D721Med (cell line): ENCODE measurements at regions not wholly inside any gene's neighbourhood (a gene's known extent, or its start where the extent isn't known, plus 50 kb on each side); places are given as distances from the start of the nearest gene placed in this dataset.

Experiments used
- DNase-seq: peaks from one replicate; pipeline ENCODE4 v3.0.0; 2011; ENCODE audit warnings: low spot score; ENCODE audit not compliant: insufficient read length
- FAIRE-seq: peaks from 2 replicates; lab custom pipeline; 2011; peaks lifted over from hg19 to GRCh38; lab: Jason Lieb, UNC
- TF ChIP-seq, protein P1 (sequence below): IDR thresholded peaks from 2 replicates; pipeline ENCODE4 v1.5.1; 2012; ENCODE audit warnings: mild to moderate bottlenecking, control low read depth; ENCODE audit not compliant: insufficient read depth; ENCODE audit errors: missing control alignments

DNA sequence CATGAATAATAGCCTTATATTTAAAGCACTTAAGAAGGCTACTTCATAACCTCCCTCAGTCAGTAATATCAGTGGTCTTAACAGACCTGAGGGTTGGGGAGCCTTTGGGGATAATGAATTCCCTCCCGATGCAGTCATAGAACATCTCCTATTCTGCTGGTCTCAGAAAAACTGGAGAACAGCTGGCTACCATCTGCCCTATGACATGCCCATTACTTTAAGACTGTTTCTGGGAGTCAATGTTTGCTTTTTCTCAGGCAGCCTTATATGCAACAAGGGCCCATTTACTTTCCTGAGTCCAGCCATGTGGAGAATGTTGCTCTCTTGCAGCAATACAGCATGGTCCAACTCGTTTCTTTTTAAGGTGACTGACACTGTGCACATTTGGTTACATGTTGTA is 161.7 kb upstream of the PARP11 start:
- DNase-seq = no peak
- TF ChIP-seq, protein P1, sequence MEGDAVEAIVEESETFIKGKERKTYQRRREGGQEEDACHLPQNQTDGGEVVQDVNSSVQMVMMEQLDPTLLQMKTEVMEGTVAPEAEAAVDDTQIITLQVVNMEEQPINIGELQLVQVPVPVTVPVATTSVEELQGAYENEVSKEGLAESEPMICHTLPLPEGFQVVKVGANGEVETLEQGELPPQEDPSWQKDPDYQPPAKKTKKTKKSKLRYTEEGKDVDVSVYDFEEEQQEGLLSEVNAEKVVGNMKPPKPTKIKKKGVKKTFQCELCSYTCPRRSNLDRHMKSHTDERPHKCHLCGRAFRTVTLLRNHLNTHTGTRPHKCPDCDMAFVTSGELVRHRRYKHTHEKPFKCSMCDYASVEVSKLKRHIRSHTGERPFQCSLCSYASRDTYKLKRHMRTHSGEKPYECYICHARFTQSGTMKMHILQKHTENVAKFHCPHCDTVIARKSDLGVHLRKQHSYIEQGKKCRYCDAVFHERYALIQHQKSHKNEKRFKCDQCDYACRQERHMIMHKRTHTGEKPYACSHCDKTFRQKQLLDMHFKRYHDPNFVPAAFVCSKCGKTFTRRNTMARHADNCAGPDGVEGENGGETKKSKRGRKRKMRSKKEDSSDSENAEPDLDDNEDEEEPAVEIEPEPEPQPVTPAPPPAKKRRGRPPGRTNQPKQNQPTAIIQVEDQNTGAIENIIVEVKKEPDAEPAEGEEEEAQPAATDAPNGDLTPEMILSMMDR = no peak
- FAIRE-seq = no peak

- FAIRE-seq (no peak), DNase-seq (no peak)
- TF ChIP-seq, protein P1 = no peak
Measured at GRCh38 chr12:4032924-4033615, 159.9 kb upstream of the PARP11 start.

DNA sequence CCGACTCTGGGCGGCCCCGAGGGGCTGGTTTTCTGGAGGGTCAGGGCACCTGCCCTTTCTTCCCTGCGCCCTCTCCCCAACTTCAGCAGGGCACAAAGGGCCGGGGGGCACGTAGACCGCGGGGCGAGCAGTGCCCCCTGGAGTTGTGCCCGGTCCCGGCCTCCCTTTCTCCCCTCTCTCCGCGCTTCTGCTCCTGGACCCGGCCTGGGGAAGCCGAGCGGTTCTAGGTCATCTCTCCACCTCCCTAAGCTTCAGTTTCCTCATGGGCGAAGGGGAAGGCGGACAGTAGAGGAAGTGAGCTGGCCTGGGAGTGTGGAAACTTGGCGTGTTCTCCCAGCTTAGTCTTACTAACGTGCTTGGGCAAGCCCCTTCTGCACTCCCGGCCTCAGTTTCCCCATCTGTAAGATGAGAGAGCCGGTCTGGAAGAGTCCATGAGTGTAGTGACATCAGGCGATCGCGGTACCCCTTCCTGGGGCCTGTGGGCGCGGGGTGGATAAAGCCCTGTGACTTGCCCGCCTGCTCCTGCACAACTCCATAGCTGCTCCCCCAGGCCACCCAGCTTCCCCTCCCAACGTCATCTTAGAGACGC is 158.6 kb upstream of the PARP11 start:
- FAIRE-seq = no peak
- DNase-seq = no peak
- TF ChIP-seq, protein P1 = no peak

GRCh38 chr12:4030929-4031702 is 157.9 kb upstream of the PARP11 start:
- DNase-seq (peak; percentile 25), FAIRE-seq (no peak)
- TF ChIP-seq, protein P1 = no peak

DNA sequence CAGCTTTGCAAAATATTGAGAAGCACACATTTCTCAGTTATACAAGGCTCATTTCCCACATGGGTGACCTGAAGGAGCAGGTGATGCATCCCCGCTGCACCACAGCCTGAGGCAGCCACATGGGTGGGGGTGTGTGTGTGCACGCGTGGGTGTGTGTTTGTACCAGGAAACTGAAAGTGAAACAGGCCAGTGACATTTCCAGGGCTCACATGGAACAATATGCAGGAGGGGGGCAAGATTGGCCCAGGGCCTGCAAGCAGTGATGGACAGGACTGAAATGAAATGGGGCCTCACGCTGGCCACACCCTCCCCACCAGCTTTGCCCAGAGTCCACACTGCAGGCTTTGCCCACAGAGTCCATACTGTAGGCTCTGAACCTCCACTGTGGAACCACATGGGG is 154.2 kb upstream of the PARP11 start:
- TF ChIP-seq, protein P1 = no peak
- FAIRE-seq = no peak
- no peak for DNase-seq

GRCh38 chr12:4026517-4026916 is 153.3 kb upstream of the PARP11 start:
- FAIRE-seq = no peak
- TF ChIP-seq, protein P1 = no peak
- no peak for DNase-seq
